ENCODE measurements at regions not wholly inside any gene's neighbourhood (a gene's known extent, or its start where the extent isn't known, plus 50 kb on each side); places are given as distances from the start of the nearest gene placed in this dataset.

DNA sequence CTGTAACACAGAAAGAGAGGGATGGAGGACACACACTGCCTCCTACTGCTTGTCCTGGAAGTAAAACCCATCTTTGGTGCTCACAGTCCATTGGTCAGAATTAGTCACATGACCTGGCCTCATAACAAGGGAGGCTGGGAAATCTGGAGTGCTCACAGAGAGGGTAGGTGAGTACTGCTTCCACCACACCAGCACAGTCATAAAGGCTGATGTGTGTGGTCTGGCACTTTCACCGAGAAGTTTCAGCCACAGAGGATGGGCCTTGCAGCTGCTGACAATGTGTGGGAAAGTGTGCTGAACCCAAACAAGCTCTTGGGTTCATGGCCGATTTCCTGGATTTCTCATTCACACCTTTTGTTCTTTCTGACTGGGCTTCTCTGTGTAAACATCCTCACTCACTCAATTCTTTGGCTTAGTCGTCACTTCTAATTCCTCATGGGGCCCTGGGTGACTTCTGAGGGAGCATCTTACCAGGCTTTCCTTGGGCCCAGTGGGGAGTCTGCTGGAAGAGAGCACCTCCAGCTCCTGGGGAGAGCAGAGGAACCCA, 100.7 kb downstream of the ASB7 start:
- no peak for TF ChIP-seq YY1 (IDR thresholded peaks at IDR 0.05)
- TF ChIP-seq CTCF (IDR thresholded peaks at IDR 0.05; ENCODE audit: low read depth, low read length, missing input control): no peak
- TF ChIP-seq REST (IDR thresholded peaks at IDR 0.05): no peak
- TF ChIP-seq TAF1 (conservative IDR thresholded peaks at IDR 0.05): no peak
- no peak for TF ChIP-seq SP1 (IDR thresholded peaks at IDR 0.05)

Measured in liver (tissue), 3 donors.